D341Med (cell line): ENCODE measurements at regions not wholly inside any gene's neighbourhood (a gene's known extent, or its start where the extent isn't known, plus 50 kb on each side); places are given as distances from the start of the nearest gene placed in this dataset.
A peak's percentile ranks its signal among the peaks of the same experiment; 100 is the strongest.

Experiments
- DNase-seq: peaks from one replicate; pipeline ENCODE4 v3.0.0; 2012; ENCODE audit warnings: low spot score

DNA sequence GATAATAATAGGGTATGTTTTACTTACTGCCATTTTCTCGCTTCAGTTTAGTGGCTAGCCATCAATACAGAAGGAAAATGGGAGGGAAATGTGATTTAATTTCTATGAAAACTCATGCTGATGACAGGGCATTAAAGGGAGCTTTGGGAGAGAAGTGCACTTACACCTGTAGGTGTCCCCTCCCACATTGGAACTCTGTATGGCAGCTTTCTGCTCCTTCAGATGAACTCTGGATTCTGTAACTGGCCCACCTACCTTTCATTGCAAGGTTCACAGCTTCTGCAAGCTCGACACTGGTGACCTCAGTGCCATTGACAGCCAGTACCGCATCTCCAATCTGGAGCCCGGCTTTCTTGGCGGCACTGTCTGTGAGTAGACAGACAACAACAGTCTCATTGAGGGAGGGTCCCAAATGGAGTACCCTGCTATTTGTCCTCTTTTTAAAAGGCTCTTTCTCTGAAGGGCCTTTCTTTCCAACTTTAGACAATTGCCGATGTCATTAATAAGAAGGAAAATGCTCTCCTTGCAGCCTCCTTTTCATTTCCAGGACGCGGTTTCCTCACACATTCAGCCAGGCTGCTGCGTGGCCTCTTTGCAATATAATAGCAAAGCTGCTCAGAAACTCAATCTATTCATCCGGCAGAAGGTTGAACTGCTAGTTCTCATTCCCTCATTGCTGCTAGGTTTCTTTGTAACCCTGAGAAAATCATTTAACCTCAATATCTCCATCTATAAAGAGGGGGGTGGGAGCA lies 63.6 kb downstream of the NUDT12 start:
- DNase-seq: no peak

DNA sequence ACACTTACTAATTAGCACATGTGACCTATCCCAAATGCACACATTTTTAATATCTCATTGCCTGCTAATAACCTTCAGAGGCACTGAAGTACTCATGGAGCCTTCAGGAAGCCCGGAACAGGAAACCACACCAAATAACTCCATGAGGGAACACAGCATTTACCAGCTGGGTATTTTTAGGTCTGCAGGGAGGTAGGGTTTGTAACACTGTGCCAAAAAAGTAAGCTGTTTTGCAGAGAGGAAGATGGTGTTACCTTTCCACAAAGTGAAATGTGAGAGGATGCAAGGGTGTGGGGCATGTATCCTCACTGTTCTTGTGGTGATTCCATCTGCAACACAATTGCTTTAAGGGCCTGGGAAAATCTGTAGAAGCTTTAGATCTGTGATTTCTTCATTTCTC lies 64.4 kb downstream of the NUDT12 start:
- no peak for DNase-seq

DNA sequence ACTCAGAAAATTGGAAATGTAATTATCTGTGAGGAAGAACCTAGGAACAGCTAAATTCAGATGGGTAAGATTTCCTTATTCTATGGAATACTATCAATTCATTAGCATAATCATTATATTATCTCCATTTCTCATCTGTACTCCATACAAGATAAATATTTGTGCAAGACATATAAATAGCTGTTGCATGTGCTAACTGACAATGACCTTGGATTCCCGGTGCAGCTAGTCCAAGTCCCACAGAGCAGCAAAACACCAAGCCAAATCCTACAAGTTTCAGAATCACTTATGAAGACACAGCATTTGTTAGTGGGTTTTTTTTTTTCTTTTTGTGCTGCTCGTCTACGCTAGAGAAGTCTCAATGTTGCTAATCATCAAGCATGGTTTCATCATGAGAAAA lies 64.8 kb downstream of the NUDT12 start:
- DNase-seq: no peak

DNA sequence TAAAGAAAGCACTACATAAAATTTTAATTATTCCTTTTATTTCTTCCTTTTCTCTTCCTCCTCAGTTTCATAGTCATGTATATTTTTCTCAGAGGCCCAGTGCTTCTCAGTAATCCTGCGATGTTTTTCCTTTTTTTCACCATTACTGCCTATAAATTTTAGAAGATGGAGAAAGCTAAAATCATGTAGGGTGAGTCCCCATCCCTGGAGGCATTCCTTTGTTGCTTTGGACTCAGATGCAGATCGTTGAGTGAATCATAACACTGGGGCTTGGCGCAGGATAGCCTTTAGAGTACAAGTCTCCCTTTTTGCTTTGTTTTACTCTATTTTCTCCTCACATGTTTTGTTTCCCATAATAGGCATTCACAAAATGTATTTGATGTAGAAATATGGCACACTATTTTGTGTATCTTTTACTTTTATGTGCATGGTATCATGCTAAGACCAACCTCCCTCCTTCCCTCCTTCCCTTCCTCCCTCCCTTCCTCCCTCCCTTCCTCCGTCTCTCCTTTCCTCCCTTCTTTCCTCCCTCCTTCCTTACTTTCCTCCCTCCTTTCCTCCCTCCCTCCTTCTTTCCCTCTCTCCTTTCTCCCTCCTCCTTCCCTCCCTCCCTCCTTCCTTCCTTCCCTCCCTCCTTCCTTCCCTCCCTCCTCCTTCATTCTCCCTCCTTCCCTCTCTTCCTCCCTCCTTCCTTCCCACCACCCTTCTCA lies 72.4 kb downstream of the NUDT12 start:
- no peak for DNase-seq

DNA sequence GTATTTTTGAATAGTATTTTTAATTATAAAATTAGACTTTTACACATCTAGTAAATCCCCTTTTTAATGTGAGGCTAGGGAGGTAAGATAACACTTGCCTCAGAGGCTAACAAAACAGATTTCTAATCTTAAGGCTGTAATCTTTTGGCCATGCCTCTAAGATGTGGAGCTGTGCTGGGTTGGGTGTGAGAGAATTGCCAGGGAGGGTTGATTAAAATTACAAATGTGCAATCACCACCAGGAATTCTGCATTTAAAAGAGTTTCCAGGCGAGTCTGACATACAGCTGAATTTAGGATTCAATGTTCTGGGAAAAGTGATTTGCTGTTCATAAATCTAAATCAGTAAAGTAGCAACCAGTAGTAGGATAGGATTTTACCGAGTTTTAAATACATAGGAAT lies 73.3 kb downstream of the NUDT12 start:
- DNase-seq: no peak

DNA sequence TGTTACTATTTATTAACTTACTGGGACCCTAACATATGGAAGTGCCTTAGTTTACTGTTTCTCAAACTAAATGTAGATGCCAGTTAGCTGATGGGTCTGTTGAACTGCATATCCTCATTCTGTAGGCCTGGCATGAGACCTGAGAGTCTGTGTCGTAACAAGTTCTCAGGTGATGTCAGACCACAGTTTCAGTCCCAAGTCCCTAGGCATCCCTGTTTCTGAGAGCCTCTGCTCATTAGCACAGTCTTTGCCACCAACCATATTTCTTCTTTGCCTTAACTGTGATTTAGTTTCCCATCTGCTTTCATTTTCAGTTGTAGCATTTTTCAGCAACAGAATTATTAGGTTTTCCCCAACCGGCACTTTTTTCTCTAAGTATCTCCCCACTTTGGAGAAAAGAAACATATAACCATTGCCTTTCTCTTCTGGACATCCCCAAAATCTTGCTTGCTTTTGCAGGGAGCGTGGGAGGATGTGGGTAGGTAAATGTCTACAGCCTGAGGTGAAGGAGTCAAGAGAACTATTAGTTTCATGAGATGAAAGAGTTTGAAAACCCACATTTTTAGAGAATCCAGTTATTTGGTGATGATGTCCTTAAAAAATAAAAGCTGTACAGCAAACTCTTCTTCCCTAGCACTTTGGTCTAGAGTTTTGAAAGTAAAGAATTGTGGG lies 74.6 kb downstream of the NUDT12 start:
- no peak for DNase-seq

DNA sequence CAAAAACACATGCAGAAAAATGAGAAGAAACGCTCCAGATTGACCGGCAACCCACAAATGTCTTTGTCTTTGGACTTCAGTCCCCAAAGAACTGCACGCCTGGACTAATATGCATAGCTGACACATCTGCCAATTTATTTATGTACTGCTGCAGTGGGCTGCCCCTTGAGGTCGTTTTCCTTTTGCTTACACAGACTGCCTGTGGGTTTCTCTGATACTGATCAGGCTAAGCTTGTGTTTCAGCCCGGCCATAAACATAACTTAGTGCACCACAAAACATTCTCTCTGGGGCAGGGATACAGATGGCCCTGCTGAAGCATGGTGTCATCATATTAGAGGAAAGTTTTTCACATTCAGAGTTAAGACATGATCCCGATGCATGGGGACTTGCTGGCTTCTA lies 75.4 kb downstream of the NUDT12 start:
- no peak for DNase-seq

DNA sequence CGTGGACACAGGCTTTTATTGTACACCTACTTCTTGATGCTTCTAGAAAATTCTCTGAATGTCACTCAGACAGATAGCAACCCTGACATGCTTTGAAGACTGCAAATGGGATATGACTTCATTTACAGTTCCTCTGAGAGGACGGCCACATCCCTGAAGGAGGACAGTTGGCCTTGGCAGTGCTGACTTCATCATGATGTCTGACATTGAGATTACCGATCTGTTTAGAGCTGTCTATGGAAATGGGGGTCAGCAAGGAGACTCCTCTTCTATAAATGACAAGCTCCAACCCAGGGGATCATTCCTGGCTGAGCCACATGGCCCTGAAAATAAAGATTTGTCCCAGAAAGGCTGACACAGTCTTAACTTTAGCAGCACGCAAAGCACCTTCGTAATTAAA lies 75.8 kb downstream of the NUDT12 start:
- DNase-seq: no peak

DNA sequence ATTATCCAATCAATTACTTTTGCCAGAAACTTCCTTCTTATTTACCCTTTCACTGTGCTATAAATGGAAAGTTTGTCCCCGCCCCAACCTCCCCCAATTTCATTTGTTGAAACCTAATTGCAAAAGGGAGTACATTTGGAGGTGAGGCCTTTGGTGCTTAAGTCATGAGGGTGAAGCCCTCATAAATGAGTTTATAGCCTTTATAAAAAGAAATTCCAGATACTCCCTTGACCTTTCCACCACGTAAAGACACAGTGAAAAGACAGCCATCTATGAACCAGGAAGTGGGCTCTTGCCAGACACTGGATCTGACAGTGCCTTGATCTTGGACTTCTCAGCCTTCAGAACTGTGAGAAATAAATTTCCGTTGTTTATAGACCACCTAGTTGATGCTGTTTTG lies 82.3 kb downstream of the NUDT12 start:
- no peak for DNase-seq

DNA sequence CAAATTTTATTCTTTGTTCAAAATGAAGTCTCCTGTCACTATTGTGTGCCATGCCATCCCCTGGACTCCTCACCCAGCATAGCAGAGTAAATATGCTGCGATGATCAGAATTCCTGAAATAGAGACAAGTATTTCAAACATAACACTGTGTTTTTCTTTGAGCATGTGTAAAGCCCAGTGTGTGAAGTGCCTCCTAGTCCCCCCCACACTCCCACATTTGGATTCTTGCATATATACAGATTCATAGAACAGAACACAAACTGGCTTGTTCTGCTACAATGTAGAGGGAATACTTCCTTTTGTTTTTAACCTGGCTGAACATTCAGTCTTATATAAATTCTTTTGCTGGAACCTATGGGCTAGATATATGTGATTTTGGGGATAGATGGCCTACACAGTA lies 84.9 kb downstream of the NUDT12 start:
- DNase-seq: no peak

DNA sequence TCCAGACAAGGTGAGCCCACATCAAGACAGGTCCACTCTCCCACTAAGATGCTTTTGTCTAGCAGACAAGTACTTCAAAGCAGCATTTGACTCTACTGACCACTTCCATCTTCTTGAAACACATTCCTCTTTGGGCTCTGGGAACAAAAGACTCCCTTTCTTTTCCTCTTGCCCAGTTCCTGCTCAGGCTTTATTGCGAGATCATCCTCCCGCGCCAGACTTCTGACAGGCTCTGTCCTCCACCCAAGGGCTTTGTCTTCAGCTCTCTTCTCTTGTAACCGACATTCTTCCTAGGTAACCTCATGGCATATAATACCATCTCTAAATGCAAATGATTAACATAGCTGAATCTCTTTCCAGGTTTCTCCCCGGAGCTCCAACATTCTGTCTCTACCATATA lies 85.8 kb downstream of the NUDT12 start:
- no peak for DNase-seq

DNA sequence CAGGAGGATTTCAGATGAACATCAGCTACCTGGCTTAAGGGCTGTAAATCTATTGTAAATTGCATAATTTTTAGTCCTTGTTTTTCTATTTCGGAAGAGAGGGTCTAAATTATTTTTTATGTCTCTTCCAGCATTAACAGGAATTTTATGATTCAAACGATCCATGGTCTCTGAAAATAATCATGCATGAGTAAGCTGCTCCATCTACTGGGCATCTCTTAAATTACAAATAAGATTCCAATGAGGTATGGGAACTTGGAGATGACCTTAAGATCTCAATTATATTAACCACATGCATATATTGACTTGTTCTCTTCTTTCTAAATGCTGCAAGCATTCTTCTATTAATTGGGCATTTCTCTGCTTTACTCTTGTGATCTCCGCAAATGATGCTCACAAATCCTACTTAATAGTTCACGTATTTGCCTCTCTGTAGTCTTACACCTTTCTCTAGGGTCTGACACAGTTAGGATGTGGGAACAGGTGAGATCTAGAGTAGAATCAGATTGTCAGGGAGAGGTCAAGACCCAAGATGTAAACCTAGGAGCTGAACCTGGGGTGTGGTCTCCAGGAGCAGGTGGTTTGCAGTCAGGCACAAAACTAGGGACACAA lies 86.9 kb downstream of the NUDT12 start:
- peak; percentile 28 for DNase-seq

DNA sequence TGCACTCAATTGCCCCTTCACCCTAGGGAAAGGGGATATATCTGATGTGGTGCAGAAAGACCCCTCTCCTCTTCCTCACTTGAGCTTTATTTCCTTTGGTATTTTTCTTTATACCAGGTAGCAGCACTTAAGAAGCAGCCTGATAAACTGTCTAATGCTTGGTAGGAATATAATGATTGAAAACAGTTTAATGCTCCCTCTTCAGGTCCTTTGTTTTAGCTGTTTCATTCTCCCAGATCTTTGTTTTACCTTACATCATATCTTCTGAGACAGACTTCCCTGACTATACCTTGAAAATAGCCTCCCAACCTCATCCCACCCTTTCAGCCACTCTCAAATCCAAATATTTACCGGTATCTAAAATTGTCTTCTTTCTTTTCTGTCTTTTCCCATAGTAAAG lies 87.9 kb downstream of the NUDT12 start:
- DNase-seq: no peak

DNA sequence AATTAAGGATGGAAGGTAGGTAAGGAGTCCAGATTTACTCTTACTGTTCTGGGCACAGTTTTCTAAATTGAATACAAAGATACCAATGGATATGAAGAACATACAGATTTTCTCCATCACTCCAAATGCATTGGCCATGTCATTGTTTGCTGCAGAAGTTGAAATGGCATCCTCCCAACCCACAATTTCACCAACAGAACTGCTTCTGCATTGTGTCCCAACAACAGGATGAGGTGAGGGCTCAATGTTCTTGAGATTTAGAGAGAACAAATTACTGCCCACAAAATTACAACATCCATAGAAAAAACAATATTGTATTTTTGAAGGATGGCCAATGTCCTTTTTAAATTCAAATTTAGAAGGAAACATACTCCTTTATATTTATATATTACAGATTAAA lies 88.9 kb downstream of the NUDT12 start:
- DNase-seq: no peak

DNA sequence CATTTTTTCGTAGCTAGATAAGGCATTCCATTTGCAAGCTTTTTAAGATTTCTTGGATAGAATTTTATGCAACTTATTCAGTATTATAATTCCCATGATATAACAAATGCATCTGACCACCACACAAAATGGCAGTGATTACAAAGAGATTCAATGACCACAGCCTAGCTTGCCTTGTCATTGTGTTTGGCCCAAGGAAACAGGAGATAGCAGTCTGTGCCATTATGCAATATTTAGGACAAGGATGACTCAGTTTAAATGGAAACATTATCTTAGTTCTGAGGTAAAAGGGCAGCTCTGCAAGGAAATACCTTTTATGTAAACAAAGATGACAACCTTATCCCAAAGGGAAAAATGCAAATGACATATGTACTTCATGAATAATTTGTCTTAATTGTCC lies 89.8 kb downstream of the NUDT12 start:
- no peak for DNase-seq

DNA sequence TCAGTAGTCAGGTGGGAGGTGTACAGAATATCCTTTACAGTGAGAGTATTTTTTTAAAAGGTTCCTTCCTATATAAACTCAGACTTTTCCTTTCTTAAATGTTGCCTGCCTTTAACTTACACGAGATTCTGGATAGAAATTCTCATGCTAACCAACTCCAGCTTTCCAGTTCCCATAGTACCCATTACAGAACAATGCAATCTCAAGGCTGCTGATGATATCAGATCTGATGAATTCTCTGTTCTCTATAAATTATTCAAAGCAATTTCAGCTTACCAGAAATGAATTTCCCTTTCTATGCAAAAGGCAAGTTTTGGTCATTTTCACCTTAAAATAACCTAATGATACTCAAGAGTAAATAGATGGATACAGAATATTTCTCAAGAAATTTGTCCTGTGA lies 90.3 kb downstream of the NUDT12 start:
- no peak for DNase-seq

DNA sequence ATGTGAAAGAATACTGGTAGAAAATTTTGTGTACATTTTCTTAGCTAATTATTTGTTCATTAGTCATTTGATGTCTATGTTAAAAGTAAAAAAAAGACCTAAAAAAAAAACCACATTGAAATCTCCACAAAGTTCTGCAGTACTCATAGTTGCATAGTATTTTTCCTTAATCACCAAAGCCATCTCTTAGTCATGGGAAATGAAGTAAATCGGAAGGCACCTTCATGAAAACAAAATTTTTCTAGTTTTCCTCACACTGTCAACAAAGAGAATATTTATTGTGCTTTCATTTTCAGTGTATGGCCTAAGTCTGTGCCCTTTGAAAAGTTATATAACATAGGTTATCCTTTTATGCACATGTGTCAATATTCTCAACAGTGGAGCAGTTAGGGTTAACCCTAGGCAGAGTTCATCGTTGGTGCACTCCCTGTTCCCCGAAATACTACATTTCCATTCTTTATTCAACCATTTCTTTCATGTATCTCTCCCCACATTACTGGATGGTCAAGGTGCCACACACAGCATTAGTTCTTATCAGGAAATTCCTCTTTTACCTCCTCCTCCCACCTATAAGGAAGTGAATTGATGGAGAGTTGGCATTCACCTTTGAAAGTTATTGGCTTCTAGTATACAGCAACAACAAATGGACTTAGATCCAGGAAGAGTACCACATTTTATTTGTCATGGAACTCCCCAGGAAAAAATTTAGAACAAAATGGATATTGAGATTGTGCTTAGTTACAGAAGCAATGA lies 93.1 kb downstream of the NUDT12 start:
- DNase-seq: no peak

DNA sequence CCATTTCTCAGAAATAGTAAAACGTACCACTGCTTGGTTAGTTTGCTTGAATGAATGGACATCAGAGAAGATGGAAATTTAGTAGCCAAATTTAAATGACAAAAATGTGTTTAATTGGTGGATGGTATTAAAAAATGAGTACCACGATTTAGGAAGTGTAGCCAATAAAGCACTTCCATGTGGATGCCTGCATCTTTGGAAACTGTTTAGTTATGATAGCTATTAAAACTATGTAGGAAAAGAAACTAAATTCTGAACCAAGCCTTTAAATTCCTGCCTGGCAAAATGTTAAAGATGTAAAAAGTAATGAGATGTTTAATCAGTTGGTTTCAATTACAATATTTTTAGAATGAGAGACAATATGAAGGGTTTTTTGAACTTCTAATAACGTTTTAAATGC lies 94.8 kb downstream of the NUDT12 start:
- no peak for DNase-seq

DNA sequence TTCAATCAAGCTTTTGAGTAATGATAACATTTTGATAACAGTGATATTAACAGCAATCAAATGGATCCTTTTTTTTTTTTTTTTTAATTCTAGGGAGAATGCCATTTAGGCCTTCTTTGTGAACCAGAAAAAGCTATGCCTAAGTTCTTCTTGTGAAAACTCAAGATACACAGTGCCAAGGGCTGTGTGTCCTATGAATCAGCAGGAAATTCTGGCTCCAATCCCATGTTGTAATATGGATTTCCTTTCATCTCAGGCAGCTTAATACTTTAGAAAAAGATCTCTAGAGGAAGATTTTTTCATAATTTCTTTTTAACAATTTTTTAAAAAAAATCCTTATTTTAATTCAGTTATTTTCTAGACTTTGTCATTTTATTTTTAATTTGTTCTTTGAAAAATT lies 96.1 kb downstream of the NUDT12 start:
- DNase-seq: no peak

DNA sequence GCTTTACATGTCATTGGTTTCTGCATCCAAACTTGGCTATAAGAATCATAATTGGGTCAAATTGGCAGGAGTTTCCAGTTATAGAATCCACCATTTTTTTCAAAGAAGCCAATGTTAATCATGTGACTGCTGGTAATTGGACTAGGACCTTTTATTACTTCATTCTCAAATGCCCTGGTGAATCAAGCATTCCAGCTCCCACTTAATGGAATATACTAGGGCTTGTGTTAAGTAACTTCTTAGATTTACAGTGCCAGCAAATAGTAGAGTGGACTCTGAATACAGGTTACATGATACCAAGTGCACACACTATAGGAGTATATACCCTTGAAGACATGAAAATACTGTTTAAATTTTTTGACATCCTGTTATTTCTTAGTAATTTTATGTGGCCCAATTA lies 96.7 kb downstream of the NUDT12 start:
- DNase-seq: no peak

DNA sequence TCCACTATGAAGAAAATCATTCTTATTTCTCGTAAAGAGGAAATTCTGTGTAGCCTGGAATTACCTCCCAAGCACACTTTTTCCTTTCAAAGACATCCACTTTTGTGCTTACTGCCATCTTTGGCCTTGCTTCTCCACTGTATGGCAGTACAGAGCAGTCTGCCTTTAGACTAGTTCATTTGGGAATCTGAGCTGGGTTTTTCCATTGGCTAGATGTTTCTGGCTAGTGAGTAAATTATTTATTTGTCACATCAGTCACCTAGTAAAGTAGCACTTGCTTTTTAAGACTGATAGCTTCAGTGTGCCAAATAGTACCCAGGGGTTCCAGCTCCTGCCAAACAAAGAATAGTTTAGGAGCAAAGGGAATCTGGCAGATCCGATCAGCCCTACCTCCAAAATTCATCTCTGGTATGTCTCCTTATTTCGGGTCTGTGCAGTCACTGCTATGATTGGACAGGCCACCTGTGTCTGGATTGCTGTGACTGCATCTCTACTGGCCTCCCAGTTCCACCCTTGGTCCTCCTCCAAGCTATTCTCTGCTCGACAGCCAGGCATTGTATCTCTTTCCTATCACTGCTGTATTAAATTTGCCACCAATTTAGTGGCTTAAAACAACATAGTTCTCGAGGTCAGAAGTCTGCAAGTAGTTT lies 97.6 kb downstream of the NUDT12 start:
- no peak for DNase-seq

DNA sequence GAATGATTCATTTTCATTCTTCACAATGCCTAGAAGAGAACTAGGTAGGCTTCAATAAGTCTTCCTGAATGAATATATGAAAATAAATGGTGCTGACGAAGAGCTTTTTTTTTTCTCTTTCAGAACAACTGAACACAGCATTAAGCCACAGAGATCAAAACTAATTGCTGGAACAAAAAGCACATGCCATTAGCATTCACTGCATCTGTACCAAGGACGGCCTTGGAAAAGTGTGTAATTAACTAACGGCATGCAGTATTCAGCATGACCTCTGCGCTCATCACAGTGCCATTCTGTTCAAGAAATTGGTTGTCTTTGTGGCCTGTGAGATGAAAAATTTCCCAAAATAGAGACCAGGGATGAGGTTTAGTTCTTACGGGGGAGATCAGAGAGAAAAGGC lies 99.3 kb downstream of the NUDT12 start:
- DNase-seq: no peak
